ENCODE measurements at regions not wholly inside any gene's neighbourhood (a gene's known extent, or its start where the extent isn't known, plus 50 kb on each side); places are given as distances from the start of the nearest gene placed in this dataset.

DNA sequence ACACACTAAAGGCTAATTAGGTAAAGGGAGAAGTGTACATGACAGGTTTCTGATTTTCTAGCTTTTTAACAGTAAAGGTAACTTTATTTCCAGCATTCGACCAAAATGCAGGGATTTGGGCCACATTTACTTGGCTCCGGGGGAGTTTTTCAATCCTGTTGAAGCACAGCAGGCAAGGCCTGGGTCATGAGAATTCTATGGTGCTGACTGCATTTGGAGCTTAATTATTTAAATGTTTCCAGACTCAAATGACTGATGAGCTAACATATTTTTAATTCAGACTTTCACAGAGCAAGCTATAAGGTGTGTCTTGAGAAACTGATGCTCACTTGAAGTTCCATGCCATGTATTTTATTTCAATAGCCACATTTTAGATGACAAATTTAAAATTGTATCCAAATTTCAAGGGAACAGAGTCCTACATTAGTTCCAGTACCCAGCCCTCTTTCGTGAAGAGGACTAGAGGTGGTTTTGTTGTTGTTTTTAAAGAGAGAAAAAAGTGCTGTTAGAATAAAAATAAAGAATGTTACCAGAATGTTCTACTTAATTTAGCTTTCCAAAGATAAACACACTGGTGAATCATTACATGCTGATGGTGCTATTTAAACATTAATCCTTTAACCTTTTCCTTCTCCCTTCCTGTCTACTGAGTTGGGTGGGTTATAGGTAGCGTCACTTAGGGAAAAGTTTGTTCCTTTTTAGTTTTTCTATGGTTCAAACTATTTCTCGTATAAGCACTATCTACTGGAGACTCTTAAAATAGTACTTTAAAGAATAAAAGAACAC, 82.3 kb upstream of the PHACTR2 start:
- no peak for DNase-seq

DNA sequence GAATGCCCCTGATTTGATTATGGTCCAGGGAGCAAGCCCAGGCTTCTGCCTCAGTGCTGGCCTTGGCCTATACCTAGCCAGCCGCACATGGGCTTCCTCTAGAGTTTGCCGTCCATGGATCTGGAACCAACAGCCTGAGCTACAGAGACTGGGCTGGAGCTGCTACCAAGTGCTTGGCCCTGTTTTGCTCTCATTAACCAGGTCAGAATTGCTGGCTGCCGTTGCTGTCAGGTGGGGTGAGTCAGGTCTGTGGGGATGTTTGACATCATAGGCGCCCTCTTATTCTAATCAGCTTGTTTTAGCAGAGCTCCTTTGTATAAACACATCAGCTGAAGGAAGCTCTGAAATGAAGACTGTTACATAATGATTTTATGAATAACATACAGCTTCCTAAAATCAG, 83.1 kb upstream of the PHACTR2 start:
- TF ChIP-seq, protein P1, sequence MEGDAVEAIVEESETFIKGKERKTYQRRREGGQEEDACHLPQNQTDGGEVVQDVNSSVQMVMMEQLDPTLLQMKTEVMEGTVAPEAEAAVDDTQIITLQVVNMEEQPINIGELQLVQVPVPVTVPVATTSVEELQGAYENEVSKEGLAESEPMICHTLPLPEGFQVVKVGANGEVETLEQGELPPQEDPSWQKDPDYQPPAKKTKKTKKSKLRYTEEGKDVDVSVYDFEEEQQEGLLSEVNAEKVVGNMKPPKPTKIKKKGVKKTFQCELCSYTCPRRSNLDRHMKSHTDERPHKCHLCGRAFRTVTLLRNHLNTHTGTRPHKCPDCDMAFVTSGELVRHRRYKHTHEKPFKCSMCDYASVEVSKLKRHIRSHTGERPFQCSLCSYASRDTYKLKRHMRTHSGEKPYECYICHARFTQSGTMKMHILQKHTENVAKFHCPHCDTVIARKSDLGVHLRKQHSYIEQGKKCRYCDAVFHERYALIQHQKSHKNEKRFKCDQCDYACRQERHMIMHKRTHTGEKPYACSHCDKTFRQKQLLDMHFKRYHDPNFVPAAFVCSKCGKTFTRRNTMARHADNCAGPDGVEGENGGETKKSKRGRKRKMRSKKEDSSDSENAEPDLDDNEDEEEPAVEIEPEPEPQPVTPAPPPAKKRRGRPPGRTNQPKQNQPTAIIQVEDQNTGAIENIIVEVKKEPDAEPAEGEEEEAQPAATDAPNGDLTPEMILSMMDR (IDR thresholded peaks at IDR 0.05; ENCODE audit: insufficient read depth in 1 of 2, low read depth in 1 of 2, low read length in 1 of 2, severe bottlenecking in 1 of 2, unreplicated experiment in 1 of 2): no peak
- Histone ChIP-seq H3K4me3 (ENCODE audit: low read depth, low read length) (no peak overlapping the region), H3K27me3 (replicated peaks; ENCODE audit: control insufficient read depth, insufficient read depth, low read length) (no peaks in the 10 kb centered on the region), H3K4me1 (peaks cover 7% of the 10 kb centered on the region), H3K36me3 (ENCODE audit: control insufficient read depth, insufficient read depth, low read length) (no peaks in the 10 kb centered on the region), H3K9me3 (no peaks in the 10 kb centered on the region)
- Mint-ChIP-seq H3K27me3 (ENCODE audit: insufficient read depth, unreplicated experiment) (no peaks in the 10 kb centered on the region), H3K4me3 (ENCODE audit: unreplicated experiment) (no peak overlapping the region), H3K27ac (ENCODE audit: unreplicated experiment) (no peak overlapping the region), H3K36me3 (ENCODE audit: insufficient read depth, unreplicated experiment) (no peaks in the 10 kb centered on the region), H3K9me3 (ENCODE audit: unreplicated experiment) (no peaks in the 10 kb centered on the region), H3K4me1 (ENCODE audit: low read depth, unreplicated experiment) (peaks cover 10% of the 10 kb centered on the region)
- POLR2A ChIA-PET: no interaction called here
- intact Hi-C loops (cut with micrococcal nuclease; ENCODE audit: unreplicated experiment): no loop called here
- BruUV-seq (replicated peaks): no TSS peak
- CTCF ChIA-PET: no interaction called here
- DNase-seq: no peak

More for the DNA sequence above, 82.3 kb upstream of the PHACTR2 start:
- H3K27me3 ChIP-seq (replicated peaks; ENCODE audit: control insufficient read depth, insufficient read depth, low read length): no peaks in the 10 kb centered on the region
- H3K27ac Mint-ChIP-seq (ENCODE audit: unreplicated experiment): no peak overlapping the region
- no peaks in the 10 kb centered on the region for H3K36me3 Mint-ChIP-seq (ENCODE audit: insufficient read depth, unreplicated experiment)
- POLR2A ChIA-PET: no interaction called here
- H3K4me3 ChIP-seq (ENCODE audit: low read depth, low read length): no peak overlapping the region
- TF ChIP-seq, protein P1 (IDR thresholded peaks at IDR 0.05; ENCODE audit: insufficient read depth in 1 of 2, low read depth in 1 of 2, low read length in 1 of 2, severe bottlenecking in 1 of 2, unreplicated experiment in 1 of 2): no peak
- intact Hi-C loops (cut with micrococcal nuclease; ENCODE audit: unreplicated experiment): no loop called here
- BruUV-seq (replicated peaks): no TSS peak
- H3K9me3 Mint-ChIP-seq (ENCODE audit: unreplicated experiment): no peaks in the 10 kb centered on the region
- no peaks in the 10 kb centered on the region for H3K9me3 ChIP-seq
- H3K36me3 ChIP-seq (ENCODE audit: control insufficient read depth, insufficient read depth, low read length): no peaks in the 10 kb centered on the region
- CTCF ChIA-PET: no interaction called here
- H3K27me3 Mint-ChIP-seq (ENCODE audit: insufficient read depth, unreplicated experiment): no peaks in the 10 kb centered on the region
- H3K4me1 ChIP-seq: peaks cover 7% of the 10 kb centered on the region
- peaks cover 10% of the 10 kb centered on the region for H3K4me1 Mint-ChIP-seq (ENCODE audit: low read depth, unreplicated experiment)
- no peak overlapping the region for H3K4me3 Mint-ChIP-seq (ENCODE audit: unreplicated experiment)

DNA sequence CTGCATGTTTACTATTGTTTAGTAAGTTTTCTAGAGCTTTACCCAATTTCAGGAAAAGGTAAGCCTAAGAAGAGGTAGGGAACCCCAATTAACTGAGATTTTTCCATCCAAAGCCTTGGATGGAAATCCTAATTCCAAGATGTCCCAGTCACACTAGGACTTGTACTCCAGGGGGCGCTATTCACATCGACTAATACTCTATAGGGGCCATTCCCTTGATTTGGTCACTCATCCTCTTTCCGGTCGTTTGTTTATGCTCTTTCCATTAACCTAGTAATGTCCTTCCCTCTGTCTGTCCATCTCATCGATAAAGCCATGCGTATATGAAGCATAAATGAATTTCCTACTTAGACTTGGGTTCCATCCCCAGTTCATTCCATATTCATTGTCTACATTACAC, 80.8 kb upstream of the FUCA2 start:
- H3K27me3 Mint-ChIP-seq (ENCODE audit: insufficient read depth, unreplicated experiment): no peaks in the 10 kb centered on the region
- no peaks in the 10 kb centered on the region for H3K36me3 ChIP-seq (ENCODE audit: control insufficient read depth, insufficient read depth, low read length)
- H3K27ac Mint-ChIP-seq (ENCODE audit: unreplicated experiment): no peak overlapping the region
- TF ChIP-seq, protein P1 (IDR thresholded peaks at IDR 0.05; ENCODE audit: insufficient read depth in 1 of 2, low read depth in 1 of 2, low read length in 1 of 2, severe bottlenecking in 1 of 2, unreplicated experiment in 1 of 2): peak in 1 of 2 experiments; percentile 33
- H3K4me3 ChIP-seq (ENCODE audit: low read depth, low read length): no peak overlapping the region
- H3K4me3 Mint-ChIP-seq (ENCODE audit: unreplicated experiment): no peak overlapping the region
- H3K9me3 ChIP-seq: no peaks in the 10 kb centered on the region
- no peaks in the 10 kb centered on the region for H3K27me3 ChIP-seq (replicated peaks; ENCODE audit: control insufficient read depth, insufficient read depth, low read length)
- peak in 1 of 2 experiments; percentile 27 for DNase-seq
- POLR2A ChIA-PET: no interaction called here
- no peaks in the 10 kb centered on the region for H3K9me3 Mint-ChIP-seq (ENCODE audit: unreplicated experiment)
- no peaks in the 10 kb centered on the region for H3K4me1 Mint-ChIP-seq (ENCODE audit: low read depth, unreplicated experiment)
- peaks cover 5% of the 10 kb centered on the region for H3K4me1 ChIP-seq
- H3K36me3 Mint-ChIP-seq (ENCODE audit: insufficient read depth, unreplicated experiment): no peaks in the 10 kb centered on the region
- BruUV-seq (replicated peaks): no TSS peak
- intact Hi-C loops (cut with micrococcal nuclease; ENCODE audit: unreplicated experiment): no loop called here
- CTCF ChIA-PET: no interaction called here

Data from Caco-2 (cell line).